ENCODE measurements at regions not wholly inside any gene's neighbourhood (a gene's known extent, or its start where the extent isn't known, plus 50 kb on each side); places are given as distances from the start of the nearest gene placed in this dataset.

DNA sequence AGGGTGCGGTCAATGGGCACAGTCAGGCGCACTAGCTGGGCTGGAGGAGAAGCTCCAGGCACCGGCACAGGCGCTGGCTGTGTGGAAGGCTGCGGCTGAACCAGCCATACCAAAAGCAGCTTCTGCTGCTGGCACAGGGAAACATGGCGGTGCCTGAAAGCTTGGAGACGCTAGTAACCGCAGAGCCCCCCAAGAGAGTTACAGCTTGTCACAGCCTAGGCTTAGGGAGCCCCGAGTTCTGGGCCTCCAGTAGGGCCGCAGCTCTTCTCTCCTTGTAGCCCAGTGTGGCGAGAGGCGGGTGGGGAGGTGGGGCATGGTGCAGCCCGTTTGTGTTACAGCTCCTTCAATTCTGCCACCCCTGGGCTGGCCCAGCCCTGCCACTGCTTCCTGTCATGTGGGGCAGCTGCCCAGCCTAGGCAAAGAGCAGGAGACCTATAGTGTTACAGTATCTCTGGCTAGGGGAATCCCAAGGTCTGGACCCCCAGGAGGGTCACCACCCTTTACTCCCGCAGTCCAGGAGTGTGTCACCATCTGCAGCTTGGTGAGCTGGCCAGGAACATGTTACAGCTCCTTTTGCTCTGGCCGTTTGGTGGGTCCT, 58.6 kb upstream of the MANEA start:
- TF ChIP-seq POLR2A (conservative IDR thresholded peaks at IDR 0.05): no peak
- no peak for TF ChIP-seq EZH2 (IDR thresholded peaks at IDR 0.05; ENCODE audit: borderline replicate concordance, low read depth, low read length)
- TF ChIP-seq BCOR (IDR thresholded peaks at IDR 0.05): peak; percentile 36; the same call in 1 of the 2 replicates
- TF ChIP-seq ZNF316 (IDR thresholded peaks at IDR 0.05): no peak
- TF ChIP-seq SRSF7 (optimal IDR thresholded peaks at IDR 0.05; ENCODE audit: low read depth, low read length): no peak
- no peak for TF ChIP-seq FOS (IDR thresholded peaks at IDR 0.05; ENCODE audit: extremely low read depth, insufficient read length)
- no peak for TF ChIP-seq NR3C1 (CRISPR knock-in tag; IDR thresholded peaks at IDR 0.05)
